IMR-90 (cell line): ENCODE measurements at regions not wholly inside any gene's neighbourhood (a gene's known extent, or its start where the extent isn't known, plus 50 kb on each side); places are given as distances from the start of the nearest gene placed in this dataset.
A peak's percentile ranks its signal among the peaks of the same experiment; 100 is the strongest.

ENCODE experiments used
- CEBPB ChIP-seq: IDR thresholded peaks from 2 replicates; pipeline ENCODE4 v1.6.1; 2012; ENCODE audit warnings: low read depth, low read length, improper control_type of control experiment
- MAZ ChIP-seq: IDR thresholded peaks from 2 replicates; pipeline ENCODE4 v1.6.1; 2012; ENCODE audit warnings: low read depth, mild to moderate bottlenecking, low read length, improper control_type of control experiment, moderate library complexity, borderline replicate concordance
- MXI1 ChIP-seq: IDR thresholded peaks from 2 replicates; pipeline ENCODE4 v1.6.1; 2012; ENCODE audit warnings: low read depth, mild to moderate bottlenecking, low read length, moderate library complexity, borderline replicate concordance
- POLR2A ChIP-seq: IDR thresholded peaks from 2 replicates; pipeline ENCODE4 v1.6.1; 2012; ENCODE audit warnings: mild to moderate bottlenecking, low read depth, low read length
- RCOR1 ChIP-seq: IDR thresholded peaks from 2 replicates; pipeline ENCODE4 v1.6.1; 2012; ENCODE audit warnings: mild to moderate bottlenecking, low read length, improper control_type of control experiment; ENCODE audit not compliant: insufficient replicate concordance
- RFX5 ChIP-seq: IDR thresholded peaks from 2 replicates; pipeline ENCODE4 v1.8.0; 2012; ENCODE audit warnings: low read depth, mild to moderate bottlenecking, low read length, moderate library complexity
- SMC3 ChIP-seq: fragments of 150-350 bp; IDR thresholded peaks from 2 replicates; pipeline ENCODE4 v1.6.1; 2016; ENCODE audit warnings: low read depth, mild to moderate bottlenecking, antibody characterized with exemption, low read length, moderate library complexity
- TF ChIP-seq, protein P1 (sequence below): conservative IDR thresholded peaks from 2 replicates; pipeline ENCODE4 v1.5.1; 2012; ENCODE audit warnings: mild to moderate bottlenecking, low read depth, low read length, improper control_type of control experiment

DNA sequence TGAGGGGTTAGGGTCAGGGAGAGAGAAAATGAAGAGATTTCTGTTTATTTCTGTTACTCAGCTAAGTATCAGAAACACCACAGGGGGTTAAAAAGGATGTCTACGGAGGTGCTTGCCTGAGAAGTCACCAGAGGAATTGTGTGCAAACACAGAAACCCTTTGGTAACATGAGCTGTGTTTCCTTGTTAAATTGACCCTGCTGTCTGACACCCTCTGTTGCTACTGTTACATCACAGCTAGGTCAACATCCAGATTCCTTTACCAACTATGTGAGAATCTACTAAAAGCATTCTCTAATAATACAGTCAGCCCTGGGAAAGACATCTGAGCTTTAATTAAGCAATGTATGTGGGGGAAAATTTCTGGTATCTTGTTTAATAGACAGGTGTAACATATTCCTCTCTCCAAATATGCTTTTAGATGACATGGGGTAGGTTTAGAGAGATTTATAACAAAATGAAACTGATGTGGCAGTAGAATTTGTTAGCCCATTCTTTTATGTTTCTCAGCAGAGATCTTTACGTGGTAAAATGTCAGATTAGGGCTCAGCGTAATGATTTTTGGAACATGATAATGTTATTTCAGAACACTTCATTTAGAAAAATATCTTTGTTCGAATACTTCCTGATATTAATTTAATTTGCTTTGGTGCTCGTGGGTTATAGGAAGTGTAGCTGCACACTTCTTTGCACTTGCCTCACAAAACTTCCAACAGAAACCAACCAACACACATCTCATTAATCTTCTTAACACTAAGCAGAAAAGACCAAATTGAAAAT, 168.0 kb upstream of the AHR start:
- TF ChIP-seq, protein P1, sequence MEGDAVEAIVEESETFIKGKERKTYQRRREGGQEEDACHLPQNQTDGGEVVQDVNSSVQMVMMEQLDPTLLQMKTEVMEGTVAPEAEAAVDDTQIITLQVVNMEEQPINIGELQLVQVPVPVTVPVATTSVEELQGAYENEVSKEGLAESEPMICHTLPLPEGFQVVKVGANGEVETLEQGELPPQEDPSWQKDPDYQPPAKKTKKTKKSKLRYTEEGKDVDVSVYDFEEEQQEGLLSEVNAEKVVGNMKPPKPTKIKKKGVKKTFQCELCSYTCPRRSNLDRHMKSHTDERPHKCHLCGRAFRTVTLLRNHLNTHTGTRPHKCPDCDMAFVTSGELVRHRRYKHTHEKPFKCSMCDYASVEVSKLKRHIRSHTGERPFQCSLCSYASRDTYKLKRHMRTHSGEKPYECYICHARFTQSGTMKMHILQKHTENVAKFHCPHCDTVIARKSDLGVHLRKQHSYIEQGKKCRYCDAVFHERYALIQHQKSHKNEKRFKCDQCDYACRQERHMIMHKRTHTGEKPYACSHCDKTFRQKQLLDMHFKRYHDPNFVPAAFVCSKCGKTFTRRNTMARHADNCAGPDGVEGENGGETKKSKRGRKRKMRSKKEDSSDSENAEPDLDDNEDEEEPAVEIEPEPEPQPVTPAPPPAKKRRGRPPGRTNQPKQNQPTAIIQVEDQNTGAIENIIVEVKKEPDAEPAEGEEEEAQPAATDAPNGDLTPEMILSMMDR = no peak
- TF ChIP-seq RFX5 = no peak
- TF ChIP-seq POLR2A = no peak
- TF ChIP-seq CEBPB = peak; percentile 80
- no peak for TF ChIP-seq SMC3
- no peak for TF ChIP-seq RCOR1
- TF ChIP-seq MAZ = no peak
- no peak for TF ChIP-seq MXI1
